NCI-H524 treated with DMSO at 0.1 percent for 48 hours (cell line): ENCODE measurements at regions not wholly inside any gene's neighbourhood (a gene's known extent, or its start where the extent isn't known, plus 50 kb on each side); places are given as distances from the start of the nearest gene placed in this dataset.

ENCODE experiments used
- DNase-seq: peaks from one replicate; lab custom pipeline; 2025; lab: John Stamatoyannopoulos, UW

DNA sequence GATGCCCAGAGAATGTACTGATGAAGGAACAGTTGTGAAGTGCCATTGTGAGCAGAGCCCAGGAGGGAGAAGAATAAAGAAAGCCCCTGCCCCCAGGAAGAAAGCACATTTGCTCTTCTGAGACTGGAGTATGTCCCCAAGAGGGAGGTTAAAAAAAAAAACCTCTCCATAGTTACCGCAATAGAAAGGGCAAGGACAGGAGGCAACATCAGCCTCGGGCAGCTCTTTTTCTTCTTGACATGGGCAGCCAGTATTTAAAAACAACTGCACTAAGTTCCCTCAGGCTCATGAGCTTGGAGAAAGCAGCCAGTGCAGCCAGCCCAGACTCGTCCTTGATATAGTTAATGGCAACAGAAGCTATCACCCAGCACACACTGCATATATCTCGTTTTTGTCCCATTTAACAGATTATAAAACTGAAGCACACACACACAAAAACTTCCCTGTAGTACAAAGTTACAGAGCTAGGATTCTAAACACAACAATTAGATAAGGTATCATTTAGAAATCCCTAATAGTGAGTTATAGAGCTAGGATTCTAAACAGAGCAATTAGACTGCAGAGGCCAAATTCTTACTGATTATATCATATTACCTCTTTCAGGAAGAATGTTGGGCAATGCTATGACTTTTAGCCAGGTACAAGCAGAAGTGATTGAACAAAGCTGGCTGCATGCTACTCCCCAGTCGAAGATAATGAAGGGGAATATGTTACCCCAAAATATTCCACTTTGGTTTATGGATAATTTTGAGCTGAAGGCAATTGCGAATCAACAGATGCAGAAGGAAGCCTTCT lies 823.5 kb downstream of the GRID1 start:
- DNase-seq = no peak

- no peak for DNase-seq
Observed at GRCh38 chr10:85544956-85545355, 821.6 kb downstream of the GRID1 start.

DNA sequence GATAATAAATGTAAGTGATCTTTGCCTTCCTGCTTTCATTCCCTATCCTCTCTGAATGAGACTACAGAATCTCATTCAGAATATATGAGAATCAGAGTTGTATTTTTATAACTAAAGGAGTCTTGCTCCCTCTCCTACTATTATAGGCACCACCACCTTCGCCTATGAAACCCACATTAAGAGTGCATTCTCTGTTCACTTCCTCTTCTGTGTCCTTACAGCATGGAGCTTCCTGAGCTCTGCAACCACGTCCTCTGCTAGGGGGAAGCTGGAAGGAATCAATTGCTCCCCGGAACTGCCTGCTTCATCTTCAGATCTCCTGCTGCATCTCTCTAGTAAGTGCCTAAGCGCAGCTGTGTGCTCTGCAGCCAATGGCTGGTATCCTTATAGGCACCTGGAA lies 820.7 kb downstream of the GRID1 start:
- DNase-seq = no peak

- no peak for DNase-seq
Observed at GRCh38 chr10:85547460-85548023, 819.1 kb downstream of the GRID1 start.

DNA sequence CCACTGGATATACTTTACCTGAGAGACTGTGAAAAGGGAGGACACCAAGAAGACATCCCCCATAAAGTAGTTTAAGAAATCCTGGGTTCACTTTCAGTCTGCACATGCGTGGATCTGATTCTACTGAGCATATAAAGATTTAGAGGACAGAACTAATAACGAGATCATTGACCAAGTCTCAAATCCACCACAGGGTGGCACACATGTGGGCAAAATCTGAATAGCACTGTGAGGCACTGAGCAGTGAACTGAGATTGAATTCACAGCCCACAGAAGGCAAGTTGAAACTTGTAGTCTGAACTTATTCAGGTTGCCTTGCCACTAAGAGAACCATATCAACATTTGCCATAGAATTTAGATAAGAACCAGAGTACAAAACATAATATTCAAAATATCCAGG lies 818.6 kb downstream of the GRID1 start:
- no peak for DNase-seq
